Lower leg skin (tissue), 4 donors: ENCODE measurements at regions not wholly inside any gene's neighbourhood (a gene's known extent, or its start where the extent isn't known, plus 50 kb on each side); places are given as distances from the start of the nearest gene placed in this dataset.

Experiments
- DNase-seq, 2 donors: peaks; one replicate each; pipeline ENCODE4 v3.0.0-alpha.2; 2019; ENCODE audit warnings: low spot score in 2 of 2
- H3K4me3 ChIP-seq: fragments of 200-600 bp; sonication (generic); 2 replicates; pipeline ENCODE4 v1.5.1; 2017; ENCODE audit warnings: mild to moderate bottlenecking, low read depth; ENCODE audit not compliant: poor library complexity, severe bottlenecking
- CTCF ChIP-seq, 3 donors: fragments of 450-650 bp; IDR thresholded peaks; one replicate each; pipeline ENCODE4 v1.5.1; 2016; ENCODE audit warnings: antibody characterized with exemption in 3 of 3, mild to moderate bottlenecking in 3 of 3, moderate library complexity in 2 of 3
- POLR2A ChIP-seq, 2 donors: fragments of 450-650 bp; IDR thresholded peaks; one replicate each; pipeline ENCODE4 v1.6.1; 2016 to 2017; ENCODE audit warnings: antibody characterized with exemption in 2 of 2, mild to moderate bottlenecking in 1 of 2, moderate library complexity in 1 of 2
- whole genome bisulfite sequencing, 2 donors: methylation state at CpG; one replicate each; pipeline ENCODE4 v1.1.5; 2018; 5-methylcytosine and 5-hydroxymethylcytosine counted together
- intact Hi-C: fragments of 100-400 bp; cut with DNase I; formaldehyde crosslinking; loops from one replicate; pipeline ENCODE4 v1.15.0; 2023; ENCODE audit warnings: low total_unique reads

GRCh38 chr5:27682600-27682999, 644.2 kb upstream of the CDH9 start:
- H3K4me3 ChIP-seq, result no peak overlapping the region
- no peak for DNase-seq
- intact Hi-C loops, result no loop called here
- WGBS, 2 donors, result 67% methylated on average over 3 of the region's 3 CpGs
- TF ChIP-seq POLR2A (IDR thresholded peaks at IDR 0.05) (no peak), CTCF (IDR thresholded peaks at IDR 0.05) (no peak)

GRCh38 chr5:27652505-27652904, 614.1 kb upstream of the CDH9 start:
- WGBS, 2 donors, result 81 to 84% methylated on average over 3 to 4 of the region's 4 CpGs
- TF ChIP-seq POLR2A (IDR thresholded peaks at IDR 0.05), result no peak
- TF ChIP-seq CTCF (IDR thresholded peaks at IDR 0.05), result no peak
- no peak overlapping the region for H3K4me3 ChIP-seq
- intact Hi-C loops, result no loop called here
- no peak for DNase-seq

GRCh38 chr5:27639005-27639612, 600.7 kb upstream of the CDH9 start:
- DNase-seq, result no peak
- intact Hi-C loops, result no loop called here
- no peak overlapping the region for H3K4me3 ChIP-seq
- WGBS, 2 donors, result 78% methylated on average over 6 of the region's 6 CpGs
- TF ChIP-seq CTCF (IDR thresholded peaks at IDR 0.05), result no peak
- TF ChIP-seq POLR2A (IDR thresholded peaks at IDR 0.05), result no peak

GRCh38 chr5:27619982-27620381, 581.6 kb upstream of the CDH9 start:
- H3K4me3 ChIP-seq, result no peak overlapping the region
- DNase-seq, result no peak
- 81 to 89% methylated on average over 2 of the region's 2 CpGs for WGBS, 2 donors
- intact Hi-C loops, result no loop called here
- TF ChIP-seq POLR2A (IDR thresholded peaks at IDR 0.05) (no peak), CTCF (IDR thresholded peaks at IDR 0.05) (no peak)

GRCh38 chr5:27612161-27612560, 573.8 kb upstream of the CDH9 start:
- TF ChIP-seq CTCF (IDR thresholded peaks at IDR 0.05) (no peak), POLR2A (IDR thresholded peaks at IDR 0.05) (no peak)
- intact Hi-C loops, result no loop called here
- DNase-seq, result no peak
- 42 to 63% methylated on average over 3 of the region's 3 CpGs for WGBS, 2 donors
- H3K4me3 ChIP-seq, result no peak overlapping the region

- no peak for TF ChIP-seq POLR2A (IDR thresholded peaks at IDR 0.05)
- TF ChIP-seq CTCF (IDR thresholded peaks at IDR 0.05), result no peak
- H3K4me3 ChIP-seq, result no peak overlapping the region
- DNase-seq, result no peak
- 80 to 86% methylated on average over 3 of the region's 3 CpGs for WGBS, 2 donors
- intact Hi-C loops, result no loop called here
Measured at GRCh38 chr5:27608992-27609391, 570.6 kb upstream of the CDH9 start.
